GM20000 (cell line): ENCODE measurements at regions not wholly inside any gene's neighbourhood (a gene's known extent, or its start where the extent isn't known, plus 50 kb on each side); places are given as distances from the start of the nearest gene placed in this dataset.
"Not testable (repeated sequence)": the region's sequence is repeated elsewhere in the genome, so short reads cannot be mapped to it uniquely, and the experiment has no call there.

Experiments
- DNase-seq: peaks from one replicate; pipeline ENCODE4 v3.0.0; 2012; ENCODE audit warnings: low spot score
- CTCF ChIP-seq: IDR thresholded peaks from 2 replicates; pipeline ENCODE4 v1.5.1; 2012; ENCODE audit warnings: mild to moderate bottlenecking, control low read depth; ENCODE audit errors: extremely low read depth, missing control alignments

DNA sequence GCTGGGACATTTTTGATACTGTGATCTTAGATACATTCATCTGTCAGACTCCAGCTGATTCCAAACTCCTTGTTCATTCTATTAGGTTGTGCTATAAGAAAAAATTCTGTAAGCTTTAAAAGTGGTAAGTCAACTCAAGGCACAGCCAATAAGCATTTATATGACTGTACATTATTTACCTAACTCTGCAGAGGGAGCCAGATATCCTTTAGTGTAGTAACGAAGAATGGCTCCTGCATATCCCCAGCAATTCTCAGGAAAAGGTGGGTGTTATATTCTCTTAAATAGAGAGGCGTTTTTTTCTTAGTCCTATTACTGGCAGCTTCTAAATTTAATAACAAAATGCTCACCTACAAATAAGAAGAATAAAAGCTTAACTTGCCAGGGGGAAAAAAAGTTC is 374.3 kb upstream of the GOT2 start:
- no peak for DNase-seq
- TF ChIP-seq CTCF, result no peak

DNA sequence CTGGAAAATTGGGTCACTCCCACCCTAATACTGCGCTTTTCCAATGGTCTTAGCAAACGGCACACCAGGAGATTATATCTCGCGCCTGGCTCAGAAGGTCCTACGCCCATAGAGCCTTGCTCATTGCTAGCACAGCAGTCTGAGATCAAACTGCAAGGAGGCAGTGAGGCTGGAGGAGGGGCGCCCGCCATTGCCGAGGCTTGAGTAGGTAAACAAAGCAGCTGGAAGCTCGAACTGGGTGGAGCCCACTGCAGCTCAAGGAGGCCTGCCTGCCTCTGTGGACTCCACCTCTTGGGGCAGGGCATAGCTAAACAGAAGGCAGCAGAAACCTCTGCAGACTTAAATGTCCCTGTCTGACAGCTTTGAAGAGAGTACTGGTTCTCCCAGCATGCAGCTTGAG is 362.6 kb upstream of the GOT2 start:
- DNase-seq, result not testable (repeated sequence)

DNA sequence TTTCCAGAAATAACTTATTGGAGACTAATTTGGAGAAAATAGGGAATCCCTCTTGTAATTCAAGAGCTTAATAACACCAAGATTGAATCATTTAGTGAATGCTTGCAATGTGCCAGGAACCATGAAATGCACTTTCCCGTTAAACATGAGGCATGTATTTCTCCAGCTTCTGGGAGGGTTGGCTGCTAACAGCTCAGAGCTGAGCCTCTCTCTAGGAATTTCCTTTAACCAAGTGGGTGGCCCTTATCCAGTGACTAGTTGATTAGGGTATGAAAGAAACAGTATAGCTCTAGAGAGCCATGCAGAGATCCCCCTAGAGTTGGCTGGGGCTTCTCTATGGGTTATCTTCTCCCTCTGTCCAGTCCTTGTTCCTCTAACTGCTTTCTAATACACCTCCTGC is 356.4 kb upstream of the GOT2 start:
- no peak for TF ChIP-seq CTCF
- DNase-seq, result no peak

- no peak for DNase-seq
- TF ChIP-seq CTCF, result no peak
These were observed 354.3 kb upstream of the GOT2 start for GRCh38 chr16:59088431-59088830.

DNA sequence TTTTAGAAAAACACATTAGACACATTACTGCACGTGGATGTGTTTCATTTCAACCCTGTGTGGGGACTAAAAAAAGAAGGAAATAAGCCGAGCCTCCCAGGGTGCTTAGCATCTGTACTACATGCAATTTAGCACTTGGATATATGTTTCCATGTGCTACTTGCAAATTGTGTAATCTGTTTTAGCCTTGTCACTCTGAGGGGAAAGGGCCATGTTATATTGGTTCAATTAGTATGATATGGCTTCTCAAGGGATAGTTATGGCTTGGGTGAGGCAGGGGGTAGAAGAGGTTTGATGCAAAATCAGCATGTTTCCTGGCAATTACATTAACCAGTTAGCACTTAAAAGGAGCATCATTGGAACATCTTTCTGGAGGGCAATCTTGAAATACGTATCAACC is 353.5 kb upstream of the GOT2 start:
- TF ChIP-seq CTCF, result no peak
- DNase-seq, result no peak

DNA sequence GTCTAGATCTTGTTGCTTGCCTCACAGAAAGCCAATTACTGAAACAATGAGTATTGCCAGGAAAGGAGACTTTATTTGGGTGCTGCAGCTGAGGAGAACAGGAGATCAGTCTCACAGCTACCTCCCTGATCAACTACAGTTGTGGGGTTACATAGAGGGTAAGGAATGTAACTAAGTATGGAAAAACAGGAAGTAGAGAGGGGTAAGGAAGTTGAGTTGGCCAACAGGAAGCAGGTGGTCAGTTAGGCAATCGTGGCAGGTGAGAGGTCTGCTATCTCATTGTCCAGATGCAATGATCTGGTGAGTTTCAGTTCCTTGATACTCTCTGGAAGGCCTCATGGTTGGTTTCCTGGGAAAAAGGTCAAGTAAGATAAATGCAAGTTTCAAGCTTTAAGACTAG is 333.1 kb upstream of the GOT2 start:
- no peak for DNase-seq
- TF ChIP-seq CTCF, result no peak

- no peak for DNase-seq
- no peak for TF ChIP-seq CTCF
These were observed 326.1 kb upstream of the GOT2 start for GRCh38 chr16:59060207-59060606.

- no peak for DNase-seq
- no peak for TF ChIP-seq CTCF
These were observed 324.1 kb upstream of the GOT2 start for GRCh38 chr16:59058250-59058649.
